ENCODE measurements at regions not wholly inside any gene's neighbourhood (a gene's known extent, or its start where the extent isn't known, plus 50 kb on each side); places are given as distances from the start of the nearest gene placed in this dataset.

DNA sequence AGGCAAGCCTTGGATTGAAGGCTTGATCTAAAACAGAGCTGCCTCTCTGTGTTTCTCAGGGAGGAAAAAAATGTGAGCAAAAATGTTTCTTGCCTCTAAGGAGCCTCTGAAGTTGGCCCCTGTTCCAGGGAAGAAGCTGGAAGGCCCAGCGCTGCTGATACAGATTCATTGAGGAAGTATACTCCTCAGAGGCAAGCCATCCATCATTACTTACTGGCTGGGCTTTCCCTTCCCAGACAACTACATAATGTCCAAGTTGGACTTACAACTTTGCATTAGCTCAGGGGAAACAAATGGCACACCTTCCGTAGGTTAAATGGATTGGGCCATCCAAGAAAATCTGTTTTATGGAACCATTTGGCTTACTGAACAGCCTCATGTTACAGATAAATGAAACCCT is 263.7 kb upstream of the SEL1L start:
- no peak overlapping the region for H3K4me3 ChIP-seq (ENCODE audit: low read length)
- H4K20me1 ChIP-seq (ENCODE audit: insufficient read depth): no peaks in the 10 kb centered on the region
- H3K27me3 ChIP-seq (ENCODE audit: insufficient read depth, low read depth, low read length): no peaks in the 10 kb centered on the region
- no peak overlapping the region for H2AFZ ChIP-seq (ENCODE audit: low read depth, low read length)
- no peaks in the 10 kb centered on the region for H3K36me3 ChIP-seq (ENCODE audit: insufficient read depth, low read length)
- H3K9ac ChIP-seq (ENCODE audit: low read length): no peak overlapping the region
- no peak overlapping the region for H3K4me2 ChIP-seq (ENCODE audit: low read length)
- no peaks in the 10 kb centered on the region for H3K79me2 ChIP-seq (replicated peaks; ENCODE audit: insufficient read depth, low read length)
- no peaks in the 10 kb centered on the region for H3K9me2 ChIP-seq (ENCODE audit: insufficient read depth, low read length)
- no peaks in the 10 kb centered on the region for H3F3A ChIP-seq (ENCODE audit: insufficient read depth, low read length, poor library complexity, severe bottlenecking)
- H3K9me3 ChIP-seq (ENCODE audit: low read length): no peaks in the 10 kb centered on the region
- TF ChIP-seq REST (IDR thresholded peaks at IDR 0.05; ENCODE audit: borderline replicate concordance) (no peak), SMC3 (conservative IDR thresholded peaks at IDR 0.05; ENCODE audit: poor library complexity) (no peak), RAD21 (conservative IDR thresholded peaks at IDR 0.05) (no peak), MXI1 (conservative IDR thresholded peaks at IDR 0.05; ENCODE audit: poor library complexity, severe bottlenecking) (no peak), EP300 (conservative IDR thresholded peaks at IDR 0.05; ENCODE audit: poor library complexity, severe bottlenecking) (no peak)
- H3K27ac ChIP-seq (ENCODE audit: low read length): no peak overlapping the region

DNA sequence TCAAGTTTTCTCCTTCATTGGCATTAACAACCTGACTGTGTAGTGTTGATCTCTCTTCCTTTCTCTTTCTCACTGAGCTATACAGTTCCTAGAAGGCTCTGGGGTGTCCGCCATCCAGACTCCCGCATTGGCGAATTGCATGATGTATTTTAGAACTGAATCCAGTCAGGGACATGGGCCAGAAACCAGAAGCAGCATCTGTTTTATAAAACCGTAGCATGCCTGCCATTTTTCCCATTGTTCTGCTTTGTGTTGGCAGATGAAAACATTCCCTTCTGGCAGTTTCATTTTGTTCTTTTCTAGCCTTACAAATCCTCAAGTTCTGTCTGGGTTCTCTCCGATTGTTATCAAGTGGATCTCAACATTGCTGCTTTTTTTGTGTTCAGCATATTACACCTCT is 268.3 kb upstream of the SEL1L start:
- Histone ChIP-seq H3K27ac (ENCODE audit: low read length) (peak overlapping the region; percentile 13), H3K9ac (ENCODE audit: low read length) (no peak overlapping the region), H4K20me1 (ENCODE audit: insufficient read depth) (no peaks in the 10 kb centered on the region), H3F3A (ENCODE audit: insufficient read depth, low read length, poor library complexity, severe bottlenecking) (no peaks in the 10 kb centered on the region), H3K9me2 (ENCODE audit: insufficient read depth, low read length) (no peaks in the 10 kb centered on the region), H3K4me2 (ENCODE audit: low read length) (no peak overlapping the region), H3K27me3 (ENCODE audit: insufficient read depth, low read depth, low read length) (no peaks in the 10 kb centered on the region), H3K36me3 (ENCODE audit: insufficient read depth, low read length) (no peaks in the 10 kb centered on the region), H3K9me3 (ENCODE audit: low read length) (no peaks in the 10 kb centered on the region), H3K4me3 (ENCODE audit: low read length) (no peak overlapping the region), H2AFZ (ENCODE audit: low read depth, low read length) (peak overlapping the region; percentile 12), H3K79me2 (replicated peaks; ENCODE audit: insufficient read depth, low read length) (no peaks in the 10 kb centered on the region)
- TF ChIP-seq EZH2 (IDR thresholded peaks at IDR 0.05; ENCODE audit: borderline replicate concordance, insufficient read depth, low read length, poor library complexity, severe bottlenecking) (no peak), MXI1 (conservative IDR thresholded peaks at IDR 0.05; ENCODE audit: poor library complexity, severe bottlenecking) (no peak), REST (IDR thresholded peaks at IDR 0.05; ENCODE audit: borderline replicate concordance) (no peak), RAD21 (conservative IDR thresholded peaks at IDR 0.05) (no peak), TAF1 (IDR thresholded peaks at IDR 0.05; ENCODE audit: low read depth) (no peak), SMC3 (conservative IDR thresholded peaks at IDR 0.05; ENCODE audit: poor library complexity) (no peak), POLR2AphosphoS5 (IDR thresholded peaks at IDR 0.05) (no peak), EP300 (conservative IDR thresholded peaks at IDR 0.05; ENCODE audit: poor library complexity, severe bottlenecking) (no peak)
- TF ChIP-seq, protein P1, sequence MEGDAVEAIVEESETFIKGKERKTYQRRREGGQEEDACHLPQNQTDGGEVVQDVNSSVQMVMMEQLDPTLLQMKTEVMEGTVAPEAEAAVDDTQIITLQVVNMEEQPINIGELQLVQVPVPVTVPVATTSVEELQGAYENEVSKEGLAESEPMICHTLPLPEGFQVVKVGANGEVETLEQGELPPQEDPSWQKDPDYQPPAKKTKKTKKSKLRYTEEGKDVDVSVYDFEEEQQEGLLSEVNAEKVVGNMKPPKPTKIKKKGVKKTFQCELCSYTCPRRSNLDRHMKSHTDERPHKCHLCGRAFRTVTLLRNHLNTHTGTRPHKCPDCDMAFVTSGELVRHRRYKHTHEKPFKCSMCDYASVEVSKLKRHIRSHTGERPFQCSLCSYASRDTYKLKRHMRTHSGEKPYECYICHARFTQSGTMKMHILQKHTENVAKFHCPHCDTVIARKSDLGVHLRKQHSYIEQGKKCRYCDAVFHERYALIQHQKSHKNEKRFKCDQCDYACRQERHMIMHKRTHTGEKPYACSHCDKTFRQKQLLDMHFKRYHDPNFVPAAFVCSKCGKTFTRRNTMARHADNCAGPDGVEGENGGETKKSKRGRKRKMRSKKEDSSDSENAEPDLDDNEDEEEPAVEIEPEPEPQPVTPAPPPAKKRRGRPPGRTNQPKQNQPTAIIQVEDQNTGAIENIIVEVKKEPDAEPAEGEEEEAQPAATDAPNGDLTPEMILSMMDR (IDR thresholded peaks at IDR 0.05; ENCODE audit: poor library complexity, severe bottlenecking): no peak
